ENCODE measurements at regions not wholly inside any gene's neighbourhood (a gene's known extent, or its start where the extent isn't known, plus 50 kb on each side); places are given as distances from the start of the nearest gene placed in this dataset.

DNA sequence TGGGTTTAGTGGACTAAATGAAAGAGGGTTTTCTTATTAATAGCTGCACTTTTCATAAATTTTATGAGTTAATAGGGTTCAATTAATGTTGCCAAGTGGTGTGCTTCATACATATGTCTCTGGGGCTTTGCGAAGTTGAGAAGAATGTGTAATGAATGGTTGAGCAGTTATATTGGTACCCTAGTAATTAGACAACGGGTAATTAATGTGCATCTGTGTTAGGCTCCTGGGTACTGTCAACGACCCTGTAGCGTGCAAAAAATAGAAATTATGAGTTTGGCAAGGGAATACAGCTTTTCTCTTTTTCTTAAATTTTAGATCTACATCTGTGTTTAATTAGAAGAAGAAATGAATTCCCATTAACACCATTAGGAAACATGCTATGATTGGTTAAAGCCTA is 1027.7 kb downstream of the ARAP2 start:
- TF ChIP-seq, protein P1, sequence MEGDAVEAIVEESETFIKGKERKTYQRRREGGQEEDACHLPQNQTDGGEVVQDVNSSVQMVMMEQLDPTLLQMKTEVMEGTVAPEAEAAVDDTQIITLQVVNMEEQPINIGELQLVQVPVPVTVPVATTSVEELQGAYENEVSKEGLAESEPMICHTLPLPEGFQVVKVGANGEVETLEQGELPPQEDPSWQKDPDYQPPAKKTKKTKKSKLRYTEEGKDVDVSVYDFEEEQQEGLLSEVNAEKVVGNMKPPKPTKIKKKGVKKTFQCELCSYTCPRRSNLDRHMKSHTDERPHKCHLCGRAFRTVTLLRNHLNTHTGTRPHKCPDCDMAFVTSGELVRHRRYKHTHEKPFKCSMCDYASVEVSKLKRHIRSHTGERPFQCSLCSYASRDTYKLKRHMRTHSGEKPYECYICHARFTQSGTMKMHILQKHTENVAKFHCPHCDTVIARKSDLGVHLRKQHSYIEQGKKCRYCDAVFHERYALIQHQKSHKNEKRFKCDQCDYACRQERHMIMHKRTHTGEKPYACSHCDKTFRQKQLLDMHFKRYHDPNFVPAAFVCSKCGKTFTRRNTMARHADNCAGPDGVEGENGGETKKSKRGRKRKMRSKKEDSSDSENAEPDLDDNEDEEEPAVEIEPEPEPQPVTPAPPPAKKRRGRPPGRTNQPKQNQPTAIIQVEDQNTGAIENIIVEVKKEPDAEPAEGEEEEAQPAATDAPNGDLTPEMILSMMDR (IDR thresholded peaks at IDR 0.05): no peak
- TF ChIP-seq POLR2A (IDR thresholded peaks at IDR 0.05; ENCODE audit: low read depth): no peak
- TF ChIP-seq EP300 (IDR thresholded peaks at IDR 0.05): no peak
